IMR-90 (cell line): ENCODE measurements at regions not wholly inside any gene's neighbourhood (a gene's known extent, or its start where the extent isn't known, plus 50 kb on each side); places are given as distances from the start of the nearest gene placed in this dataset.

Source experiments
- ATAC-seq: fragments of 200-7000 bp; cut with Tn5 transposase; 2 replicates; pipeline ENCODE4 v1.9.1; 2020; ENCODE audit warnings: low read depth, mild to moderate bottlenecking, moderate library complexity
- BruUV-seq: library from RNA; stranded (reverse); fragments of 400-500 nt; replicated peaks from 2 replicates; lab custom pipeline; 2021; lab: Mats Ljungman, UMichigan
- CTCF ChIA-PET: fragments of 300-600 bp; formaldehyde crosslinking; extraction: SDS; loops from one replicate; lab custom pipeline; 2021; ENCODE audit warnings: antibody characterized with exemption; lab: Yijun Ruan, JAX
- POLR2A ChIA-PET: fragments of 300-600 bp; sonication (Branson Sonifier 250); formaldehyde crosslinking; loops from one replicate; lab custom pipeline; 2022; ENCODE audit warnings: antibody characterized with exemption; ENCODE audit not compliant: unreplicated experiment; lab: Charles Lee
- DNase-seq: peaks from one replicate; pipeline ENCODE4 v3.0.0; 2013
- H2AFZ ChIP-seq: replicated peaks from 2 replicates; pipeline ENCODE3; 2013; ENCODE audit warnings: low read length, mild to moderate bottlenecking; ENCODE audit not compliant: poor library complexity
- H2AK5ac ChIP-seq: 2 replicates; pipeline ENCODE4 v1.6.1; 2013; ENCODE audit warnings: low read depth, low read length, inconsistent platforms
- H2AK9ac ChIP-seq: replicated peaks from 2 replicates; pipeline ENCODE3; 2013; ENCODE audit warnings: mild to moderate bottlenecking, low read depth, low read length, moderate library complexity; ENCODE audit not compliant: poor library complexity
- H2BK120ac ChIP-seq: 2 replicates; pipeline ENCODE4 v1.6.1; 2013; ENCODE audit warnings: low read depth, low read length, inconsistent platforms
- H2BK15ac ChIP-seq: 3 replicates; pipeline ENCODE4 v1.6.1; 2013; ENCODE audit warnings: low read depth, low read length, inconsistent platforms
- H2BK20ac ChIP-seq: 2 replicates; pipeline ENCODE4 v1.6.1; 2013; ENCODE audit warnings: low read depth, mild to moderate bottlenecking, inconsistent platforms, low read length, moderate library complexity
- H2BK5ac ChIP-seq: 2 replicates; pipeline ENCODE4 v1.6.1; 2013; ENCODE audit warnings: mild to moderate bottlenecking, low read depth, low read length, inconsistent platforms; ENCODE audit not compliant: poor library complexity, severe bottlenecking
- H3K14ac ChIP-seq: replicated peaks from 2 replicates; pipeline ENCODE4 v1.6.1; 2013; ENCODE audit warnings: low read depth, low read length, inconsistent platforms
- H3K18ac ChIP-seq: 2 replicates; pipeline ENCODE4 v1.6.1; 2013; ENCODE audit warnings: low read depth, low read length, control low read depth
- H3K23ac ChIP-seq: 2 replicates; pipeline ENCODE4 v1.6.1; 2013; ENCODE audit warnings: low read depth, low read length, inconsistent platforms
- H3K27ac ChIP-seq: 2 replicates; pipeline ENCODE4 v1.5.1; 2013; ENCODE audit warnings: mild to moderate bottlenecking, control low read depth, low read length; ENCODE audit not compliant: insufficient read depth
- H3K27me3 ChIP-seq: 2 replicates; pipeline ENCODE4 v1.6.1; 2013; ENCODE audit warnings: low read length; ENCODE audit not compliant: control insufficient read depth, insufficient read depth
- H3K36me3 ChIP-seq: 2 replicates; pipeline ENCODE4 v1.6.1; 2013; ENCODE audit warnings: low read length, mixed read lengths; ENCODE audit not compliant: control insufficient read depth, insufficient read depth
- H3K4ac ChIP-seq: 2 replicates; pipeline ENCODE4 v1.6.1; 2013; ENCODE audit warnings: low read depth, low read length, inconsistent platforms
- H3K4me1 ChIP-seq: 2 replicates; pipeline ENCODE4 v1.6.1; 2013; ENCODE audit warnings: low read length, mixed read lengths; ENCODE audit not compliant: control insufficient read depth, insufficient read depth
- H3K4me2 ChIP-seq: 2 replicates; pipeline ENCODE4 v1.6.1; 2013; ENCODE audit warnings: low read depth, mild to moderate bottlenecking, control low read depth, low read length, moderate library complexity
- H3K4me3 ChIP-seq: 2 replicates; pipeline ENCODE4 v1.5.1; 2013; ENCODE audit warnings: low read depth, mild to moderate bottlenecking, control low read depth, low read length, moderate library complexity; ENCODE audit not compliant: insufficient read depth
- H3K56ac ChIP-seq: 2 replicates; pipeline ENCODE4 v1.6.1; 2013; ENCODE audit warnings: low read length, inconsistent platforms; ENCODE audit not compliant: insufficient read depth; ENCODE audit errors: extremely low read depth
- H3K79me1 ChIP-seq, 2 experiments: 2 replicates each; pipeline ENCODE4 v1.6.1; 2013; ENCODE audit warnings: low read length in 2 of 2, inconsistent platforms in 1 of 2, low read depth in 1 of 2
- H3K9ac ChIP-seq: 2 replicates; pipeline ENCODE4 v1.6.1; 2013; ENCODE audit warnings: low read depth, low read length, control low read depth
- H3K9me1 ChIP-seq: 2 replicates; pipeline ENCODE4 v1.6.1; 2013; ENCODE audit warnings: low read length, inconsistent platforms; ENCODE audit not compliant: insufficient read depth
- H3K9me3 ChIP-seq: 2 replicates; pipeline ENCODE4 v1.6.1; 2013; ENCODE audit warnings: low read length; ENCODE audit not compliant: control insufficient read depth, insufficient read depth
- H4K20me1 ChIP-seq: 2 replicates; pipeline ENCODE4 v1.6.1; 2013; ENCODE audit warnings: low read length, inconsistent platforms; ENCODE audit not compliant: insufficient read depth
- H4K5ac ChIP-seq: 2 replicates; pipeline ENCODE4 v1.6.1; 2013; ENCODE audit warnings: mild to moderate bottlenecking, low read depth, low read length, control low read depth
- H4K8ac ChIP-seq, 2 experiments: 2 replicates each; pipeline ENCODE4 v1.6.1; 2013; ENCODE audit warnings: low read depth in 2 of 2, low read length in 2 of 2, control low read depth in 1 of 2, inconsistent platforms in 1 of 2
- H4K91ac ChIP-seq: 2 replicates; pipeline ENCODE4 v1.6.1; 2013; ENCODE audit warnings: low read depth, low read length, inconsistent platforms; ENCODE audit not compliant: insufficient read depth
- BHLHE40 ChIP-seq: fragments of 150-350 bp; IDR thresholded peaks from 2 replicates; pipeline ENCODE4 v1.6.1; 2016; ENCODE audit warnings: mild to moderate bottlenecking, low read depth, low read length
- CEBPB ChIP-seq: IDR thresholded peaks from 2 replicates; pipeline ENCODE4 v1.6.1; 2012; ENCODE audit warnings: low read depth, low read length, improper control_type of control experiment
- MAFK ChIP-seq: IDR thresholded peaks from 2 replicates; pipeline ENCODE4 v1.6.1; 2012; ENCODE audit warnings: low read depth, low read length, improper control_type of control experiment
- MXI1 ChIP-seq: IDR thresholded peaks from 2 replicates; pipeline ENCODE4 v1.6.1; 2012; ENCODE audit warnings: low read depth, mild to moderate bottlenecking, low read length, moderate library complexity, borderline replicate concordance
- NFE2L2 ChIP-seq: fragments of 150-350 bp; IDR thresholded peaks from 2 replicates; pipeline ENCODE4 v1.6.1; 2016; ENCODE audit warnings: low read depth, mild to moderate bottlenecking, low read length
- POLR2A ChIP-seq: IDR thresholded peaks from 2 replicates; pipeline ENCODE4 v1.6.1; 2012; ENCODE audit warnings: mild to moderate bottlenecking, low read depth, low read length
- RCOR1 ChIP-seq: IDR thresholded peaks from 2 replicates; pipeline ENCODE4 v1.6.1; 2012; ENCODE audit warnings: mild to moderate bottlenecking, low read length, improper control_type of control experiment; ENCODE audit not compliant: insufficient replicate concordance
- RFX5 ChIP-seq: IDR thresholded peaks from 2 replicates; pipeline ENCODE4 v1.8.0; 2012; ENCODE audit warnings: low read depth, mild to moderate bottlenecking, low read length, moderate library complexity
- SMC3 ChIP-seq: fragments of 150-350 bp; IDR thresholded peaks from 2 replicates; pipeline ENCODE4 v1.6.1; 2016; ENCODE audit warnings: low read depth, mild to moderate bottlenecking, antibody characterized with exemption, low read length, moderate library complexity
- WGBS, 2 experiments: methylation state at CpG; one replicate each; pipeline versions ENCODE4 v1.1.5 to v1.1.7; 2013; ENCODE audit warnings: missing lambda C conversion rate in 2 of 2; ENCODE audit not compliant: insufficient read length in 1 of 2; ENCODE audit errors: extremely low coverage in 2 of 2; 5-methylcytosine and 5-hydroxymethylcytosine counted together
- dilution Hi-C: fragments of 300-500 bp; cut with HindIII; formaldehyde crosslinking; loops from one replicate; pipeline ENCODE4 v1.14.3; 2018; ENCODE audit warnings: low sequenced_read_pairs; ENCODE audit not compliant: unreplicated experiment
- in situ Hi-C: fragments of 300-500 bp; cut with MboI; formaldehyde crosslinking; loops from 3 replicates; pipeline ENCODE4 v1.14.3; 2019; ENCODE audit warnings: low sequenced_read_pairs, inconsistent platforms, mixed read lengths
- intact Hi-C: fragments of 100-400 bp; cut with micrococcal nuclease; formaldehyde crosslinking; loops from 2 replicates; pipeline ENCODE4 v1.10.0; 2022
- TF ChIP-seq, protein P1 (sequence below): conservative IDR thresholded peaks from 2 replicates; pipeline ENCODE4 v1.5.1; 2012; ENCODE audit warnings: mild to moderate bottlenecking, low read depth, low read length, improper control_type of control experiment
- TF ChIP-seq, protein P2 (sequence below): fragments of 150-350 bp; IDR thresholded peaks from 2 replicates; pipeline ENCODE4 v1.6.1; 2016; ENCODE audit warnings: low read depth, mild to moderate bottlenecking, low read length, moderate library complexity, borderline replicate concordance

DNA sequence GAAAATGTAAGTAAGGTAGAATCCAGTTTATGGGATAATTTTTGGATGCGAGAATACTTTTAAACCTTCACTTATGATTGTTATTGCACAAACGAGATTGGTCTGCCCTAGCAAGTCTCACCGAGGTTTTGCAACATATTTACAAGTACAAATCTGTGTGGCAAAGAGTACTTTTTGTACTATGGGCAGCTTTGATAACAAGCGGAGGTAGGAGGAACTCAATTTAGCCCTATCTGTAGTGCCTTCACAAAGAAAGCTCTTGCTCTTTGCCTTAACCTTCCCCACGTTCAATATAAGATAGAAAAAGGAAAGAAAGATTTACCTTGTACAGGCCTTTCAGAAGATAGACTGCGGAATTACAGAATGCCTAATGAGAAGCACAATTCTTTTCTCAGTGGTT is 77.5 kb upstream of the HIVEP1 start:
- H2AK9ac ChIP-seq = no peak overlapping the region
- TF ChIP-seq, protein P1, sequence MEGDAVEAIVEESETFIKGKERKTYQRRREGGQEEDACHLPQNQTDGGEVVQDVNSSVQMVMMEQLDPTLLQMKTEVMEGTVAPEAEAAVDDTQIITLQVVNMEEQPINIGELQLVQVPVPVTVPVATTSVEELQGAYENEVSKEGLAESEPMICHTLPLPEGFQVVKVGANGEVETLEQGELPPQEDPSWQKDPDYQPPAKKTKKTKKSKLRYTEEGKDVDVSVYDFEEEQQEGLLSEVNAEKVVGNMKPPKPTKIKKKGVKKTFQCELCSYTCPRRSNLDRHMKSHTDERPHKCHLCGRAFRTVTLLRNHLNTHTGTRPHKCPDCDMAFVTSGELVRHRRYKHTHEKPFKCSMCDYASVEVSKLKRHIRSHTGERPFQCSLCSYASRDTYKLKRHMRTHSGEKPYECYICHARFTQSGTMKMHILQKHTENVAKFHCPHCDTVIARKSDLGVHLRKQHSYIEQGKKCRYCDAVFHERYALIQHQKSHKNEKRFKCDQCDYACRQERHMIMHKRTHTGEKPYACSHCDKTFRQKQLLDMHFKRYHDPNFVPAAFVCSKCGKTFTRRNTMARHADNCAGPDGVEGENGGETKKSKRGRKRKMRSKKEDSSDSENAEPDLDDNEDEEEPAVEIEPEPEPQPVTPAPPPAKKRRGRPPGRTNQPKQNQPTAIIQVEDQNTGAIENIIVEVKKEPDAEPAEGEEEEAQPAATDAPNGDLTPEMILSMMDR = no peak
- no peak for TF ChIP-seq POLR2A
- no peak for TF ChIP-seq CEBPB
- TF ChIP-seq MAFK = no peak
- TF ChIP-seq, protein P2, sequence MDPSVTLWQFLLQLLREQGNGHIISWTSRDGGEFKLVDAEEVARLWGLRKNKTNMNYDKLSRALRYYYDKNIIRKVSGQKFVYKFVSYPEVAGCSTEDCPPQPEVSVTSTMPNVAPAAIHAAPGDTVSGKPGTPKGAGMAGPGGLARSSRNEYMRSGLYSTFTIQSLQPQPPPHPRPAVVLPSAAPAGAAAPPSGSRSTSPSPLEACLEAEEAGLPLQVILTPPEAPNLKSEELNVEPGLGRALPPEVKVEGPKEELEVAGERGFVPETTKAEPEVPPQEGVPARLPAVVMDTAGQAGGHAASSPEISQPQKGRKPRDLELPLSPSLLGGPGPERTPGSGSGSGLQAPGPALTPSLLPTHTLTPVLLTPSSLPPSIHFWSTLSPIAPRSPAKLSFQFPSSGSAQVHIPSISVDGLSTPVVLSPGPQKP = no peak
- no peak for TF ChIP-seq NFE2L2
- TF ChIP-seq SMC3 = no peak
- TF ChIP-seq BHLHE40 = no peak
- TF ChIP-seq RCOR1 = no peak
- TF ChIP-seq RFX5 = no peak
- TF ChIP-seq MXI1 = no peak
- WGBS, 2 experiments = no CpG with 5 or more reads among the region's 6 CpGs
- no peak overlapping the region for H2BK20ac ChIP-seq
- H3K18ac ChIP-seq = no peak overlapping the region
- ChIA-PET POLR2A (no interaction called here), CTCF (no interaction called here)
- H3K36me3 ChIP-seq = no peaks in the 10 kb centered on the region
- no peak overlapping the region for H3K9ac ChIP-seq
- no TSS peak for BruUV-seq
- H4K5ac ChIP-seq = no peak overlapping the region
- H2BK120ac ChIP-seq = no peak overlapping the region
- ATAC-seq = no peak
- no peak overlapping the region for H2BK15ac ChIP-seq
- no peaks in the 10 kb centered on the region for H4K20me1 ChIP-seq
- dilution Hi-C loops = no loop called here
- no peak overlapping the region for H3K27ac ChIP-seq
- H3K4me3 ChIP-seq = no peak overlapping the region
- no peak for DNase-seq
- H2AK5ac ChIP-seq = no peak overlapping the region
- H3K23ac ChIP-seq = no peak overlapping the region
- H3K9me3 ChIP-seq = no peaks in the 10 kb centered on the region
- H3K4me2 ChIP-seq = no peak overlapping the region
- no peaks in the 10 kb centered on the region for H3K27me3 ChIP-seq
- no peaks in the 10 kb centered on the region for H3K79me1 ChIP-seq
- H2AFZ ChIP-seq = no peak overlapping the region
- in situ Hi-C loops = no loop called here
- H3K56ac ChIP-seq = no peak overlapping the region
- H3K9me1 ChIP-seq = peaks cover 4% of the 10 kb centered on the region; the same call in 1 of the 2 replicates
- H2BK5ac ChIP-seq = no peak overlapping the region
- H4K91ac ChIP-seq = no peak overlapping the region
- peaks cover 4% of the 10 kb centered on the region for H3K4me1 ChIP-seq
- H3K14ac ChIP-seq = no peak overlapping the region
- no peak overlapping the region for H4K8ac ChIP-seq
- intact Hi-C loops = no loop called here
- no peak overlapping the region for H3K4ac ChIP-seq
